NOMO-1 treated with DMSO at 0.1 percent for 48 hours (cell line): ENCODE measurements at regions not wholly inside any gene's neighbourhood (a gene's known extent, or its start where the extent isn't known, plus 50 kb on each side); places are given as distances from the start of the nearest gene placed in this dataset.
"Not testable (repeated sequence)": the region's sequence is repeated elsewhere in the genome, so short reads cannot be mapped to it uniquely, and the experiment has no call there.

Source experiments
- DNase-seq: peaks from one replicate; lab custom pipeline; 2025; ENCODE audit not compliant: unreplicated experiment; lab: John Stamatoyannopoulos, UW

DNA sequence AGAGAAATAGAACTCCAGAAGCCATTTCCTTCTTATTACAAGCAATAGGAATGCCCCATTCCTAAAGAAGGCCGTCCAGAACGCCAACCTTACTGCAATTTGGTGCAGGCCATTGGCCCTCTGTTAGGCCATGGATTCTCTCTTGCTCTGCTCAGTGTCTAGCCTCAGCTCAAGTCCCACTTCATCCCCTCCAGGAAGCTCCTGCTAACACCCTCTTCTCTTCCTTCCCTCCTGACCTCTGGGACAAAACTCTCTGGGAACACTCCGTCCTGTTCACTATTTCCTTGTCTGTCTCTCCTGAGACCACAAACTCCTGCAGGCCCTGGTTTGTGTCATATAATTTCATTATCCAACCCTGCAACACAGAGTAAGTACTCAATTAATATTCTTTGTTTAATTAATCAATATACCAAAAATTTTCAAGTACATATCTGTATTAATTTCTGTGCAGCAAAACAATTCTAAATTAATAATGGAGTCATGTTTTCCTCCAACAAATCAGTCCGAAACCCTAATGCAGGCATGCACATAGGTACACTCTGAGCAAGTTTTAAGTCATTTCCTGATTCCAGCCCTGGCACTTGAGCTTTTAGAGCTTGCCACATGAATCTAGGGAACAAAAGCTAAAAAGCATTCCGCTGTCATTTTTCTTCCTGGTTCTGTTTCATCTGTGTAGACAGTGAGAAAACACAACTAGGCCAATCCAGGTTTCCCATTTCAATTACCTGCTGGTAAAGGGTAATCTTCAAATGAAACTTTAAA is 245.3 kb downstream of the SETD4 start:
- DNase-seq: no peak

DNA sequence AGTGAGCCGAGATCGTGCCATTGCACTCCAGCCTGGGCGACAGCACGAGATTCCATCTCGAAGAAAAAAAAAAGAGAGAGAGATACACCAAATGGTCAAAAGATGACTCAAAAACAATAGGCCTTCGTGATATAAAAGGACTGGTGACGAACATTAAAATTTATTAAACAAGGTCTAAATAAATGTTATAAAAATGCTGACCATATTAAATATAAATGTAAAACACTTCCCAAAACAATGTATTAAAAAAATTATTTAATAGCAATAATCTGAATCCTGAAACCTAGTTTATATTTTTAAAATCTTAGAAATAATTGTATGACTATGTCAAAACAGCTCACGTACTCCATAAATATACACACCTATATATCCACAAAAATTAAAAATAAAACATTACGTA is 247.6 kb downstream of the SETD4 start:
- no peak for DNase-seq

GRCh38 chr21:35811191-35811806 is 249.0 kb downstream of the SETD4 start:
- no peak for DNase-seq

- DNase-seq: no peak
These were observed 249.8 kb downstream of the SETD4 start for GRCh38 chr21:35810431-35810970.

DNA sequence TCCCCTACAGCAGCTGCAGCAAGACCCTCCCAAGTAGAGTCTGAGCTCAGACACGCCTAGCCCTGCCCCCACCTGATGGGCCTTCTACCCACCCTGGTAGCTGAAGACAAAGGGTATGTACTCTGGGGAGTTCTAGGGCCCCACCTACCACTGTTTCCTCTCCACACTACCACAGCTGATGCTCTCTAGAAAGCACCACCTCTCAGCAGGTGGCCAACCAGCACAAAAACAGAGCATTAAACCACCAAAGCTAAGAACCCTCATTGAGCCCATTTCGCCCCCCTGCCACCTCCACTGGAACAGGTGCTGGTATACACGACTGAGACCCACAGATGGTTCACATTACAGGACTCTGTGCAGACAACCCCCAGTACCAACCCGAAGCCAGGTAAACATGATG is 258.9 kb downstream of the SETD4 start:
- no peak for DNase-seq

GRCh38 chr21:35800796-35801385 is 259.4 kb downstream of the SETD4 start:
- not testable (repeated sequence) for DNase-seq

GRCh38 chr21:35796844-35797243 is 263.5 kb downstream of the SETD4 start:
- no peak for DNase-seq

- DNase-seq: not testable (repeated sequence)
These were observed 265.8 kb downstream of the SETD4 start for GRCh38 chr21:35794527-35794926.

GRCh38 chr21:35792569-35793305 is 267.6 kb downstream of the SETD4 start:
- no peak for DNase-seq

- no peak for DNase-seq
These were observed 268.6 kb downstream of the SETD4 start for GRCh38 chr21:35791541-35792325.

GRCh38 chr21:35783721-35784120 is 276.6 kb downstream of the SETD4 start:
- no peak for DNase-seq

DNA sequence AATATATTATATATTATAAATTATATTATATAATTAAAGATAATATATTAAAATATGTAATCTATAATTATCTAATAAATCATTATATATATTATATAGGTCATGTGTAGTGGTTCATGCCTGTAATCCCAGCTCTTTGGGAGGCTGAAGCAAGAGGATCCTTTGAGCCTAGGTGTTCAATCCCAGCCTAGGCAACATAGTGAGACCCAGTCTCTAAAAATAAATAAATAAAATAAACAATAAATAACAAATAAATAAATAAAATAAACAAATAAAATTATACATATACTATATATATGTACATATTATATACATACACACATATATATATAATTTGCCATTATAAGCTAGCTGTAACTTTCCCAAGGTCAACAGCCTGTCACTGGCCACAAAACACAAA is 277.7 kb downstream of the SETD4 start:
- DNase-seq: no peak

DNA sequence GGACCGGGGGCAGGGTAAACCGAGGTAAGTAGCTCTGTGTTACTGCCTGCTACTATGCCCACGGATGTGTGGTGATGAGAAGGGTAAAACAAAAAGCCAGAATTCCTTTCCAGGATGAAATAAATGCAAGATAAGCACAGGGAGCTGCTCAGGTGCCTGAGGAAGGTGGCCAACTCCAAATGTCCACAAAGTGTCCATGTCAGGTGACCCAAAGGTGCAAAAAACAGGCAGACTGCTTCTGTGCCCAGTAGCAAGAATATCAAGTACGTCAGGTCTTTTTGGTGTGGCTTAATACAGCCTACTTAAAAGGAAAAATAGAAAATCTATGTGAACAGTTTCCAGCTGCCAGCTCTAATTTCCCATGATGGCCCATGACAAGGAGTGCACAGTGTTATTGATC is 279.3 kb downstream of the SETD4 start:
- DNase-seq: no peak

DNA sequence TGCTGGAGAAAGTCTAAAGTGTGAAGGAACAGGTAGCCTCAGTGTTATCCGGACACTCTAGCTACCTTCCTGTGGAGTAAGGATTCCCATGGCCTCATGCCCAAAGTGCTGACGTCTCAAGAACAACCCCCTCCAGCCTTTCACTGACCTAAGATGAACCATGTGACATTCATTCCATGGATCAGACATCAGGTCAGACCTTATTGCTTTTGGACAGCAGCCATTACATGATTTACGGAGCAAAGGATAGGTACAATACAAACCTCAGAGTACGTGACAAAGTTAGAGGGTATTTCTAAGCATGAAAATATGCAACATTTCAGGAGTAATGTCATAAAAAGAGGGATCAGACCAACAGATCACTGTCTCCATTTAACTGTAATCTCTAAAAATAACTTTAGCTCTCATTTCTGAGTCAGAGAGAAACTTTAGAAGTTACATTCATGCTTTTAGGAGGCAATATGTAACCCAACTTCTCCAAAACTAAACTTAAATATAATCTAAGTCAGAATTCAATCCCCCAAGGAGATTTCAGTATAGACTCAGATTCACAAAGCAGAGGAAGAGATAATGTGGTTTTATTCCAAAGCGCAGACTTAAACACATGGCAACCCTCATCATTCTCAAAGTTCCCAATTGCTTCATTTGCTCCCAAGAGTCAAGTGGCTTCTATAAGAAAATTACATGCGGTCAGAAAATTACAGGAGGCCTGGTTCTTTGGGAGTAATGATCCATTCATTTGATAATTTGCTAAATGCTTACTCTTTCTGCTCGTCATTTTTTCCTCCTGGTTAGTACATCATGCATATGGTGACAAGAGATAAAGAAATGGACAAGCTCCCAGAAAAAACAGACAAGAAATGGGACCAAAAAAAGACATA is 280.4 kb downstream of the SETD4 start:
- DNase-seq: no peak

DNA sequence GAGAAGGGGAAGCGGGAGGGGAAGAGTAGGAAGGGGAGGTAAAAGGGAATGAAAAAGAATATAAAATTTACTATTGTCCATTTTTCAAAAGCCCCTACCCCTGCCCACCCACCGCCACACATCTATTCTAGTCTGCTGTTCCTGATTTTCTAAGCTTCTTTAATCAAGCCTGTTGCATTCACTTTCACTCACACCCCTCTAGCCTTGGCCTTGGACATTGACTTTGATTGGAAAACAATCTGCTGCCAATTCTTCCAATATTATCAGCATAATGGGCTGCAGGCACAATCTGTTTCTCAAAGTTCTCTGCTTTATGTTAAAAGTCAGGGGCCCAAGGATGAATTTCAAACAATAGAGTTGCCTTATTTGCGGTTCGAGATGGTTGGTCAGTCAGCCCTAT is 281.2 kb downstream of the SETD4 start:
- no peak for DNase-seq

- DNase-seq: no peak
These were observed 283.2 kb downstream of the SETD4 start for GRCh38 chr21:35777081-35777480.

DNA sequence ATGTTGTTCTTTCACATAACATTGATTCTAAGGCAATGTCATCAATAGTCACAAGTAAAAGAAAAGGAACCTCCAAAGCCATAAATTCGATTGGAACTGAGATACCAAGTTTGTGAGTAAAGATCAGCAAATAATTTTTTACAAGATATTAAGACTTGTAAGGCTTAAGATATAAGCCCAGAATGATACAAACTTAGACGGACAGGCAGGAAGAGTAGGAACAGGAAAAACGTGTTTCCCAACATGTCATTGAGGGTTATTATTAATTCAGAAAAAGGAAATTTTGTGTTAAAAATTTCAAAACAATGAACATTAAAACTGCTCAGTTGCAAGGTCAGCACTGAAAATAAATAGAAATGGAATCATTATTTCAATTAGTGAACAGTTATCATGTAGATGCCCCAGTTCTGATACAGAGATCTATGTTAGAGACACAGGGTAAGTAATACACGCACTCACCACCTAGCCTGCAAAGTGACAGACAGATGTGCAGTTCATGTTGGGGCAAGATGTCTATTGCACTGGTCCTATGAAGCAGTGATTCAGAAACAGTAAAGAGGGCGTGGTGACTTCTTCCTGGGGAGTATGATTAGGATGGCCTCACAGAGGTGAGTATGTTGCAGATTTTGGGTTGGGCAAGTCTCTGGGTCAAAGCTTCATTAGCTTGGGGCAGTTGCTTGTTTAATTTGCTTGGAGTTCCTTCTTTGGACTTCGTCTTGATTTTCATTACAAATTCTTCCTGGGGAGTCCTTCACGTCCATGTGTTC is 284.4 kb downstream of the SETD4 start:
- no peak for DNase-seq

GRCh38 chr21:35770101-35770945 is 290.0 kb downstream of the SETD4 start:
- DNase-seq: no peak
